ENCODE measurements at regions not wholly inside any gene's neighbourhood (a gene's known extent, or its start where the extent isn't known, plus 50 kb on each side); places are given as distances from the start of the nearest gene placed in this dataset.

GRCh38 chr13:80706164-80706471, 365.2 kb upstream of the SPRY2 start:
- Histone ChIP-seq H3K9me3 (ENCODE audit: low read length) (no peaks in the 10 kb centered on the region), H3F3A (ENCODE audit: low read length, unreplicated experiment) (no peaks in the 10 kb centered on the region), H3K27ac (ENCODE audit: low read length) (no peak overlapping the region), H3K9me2 (replicated peaks; ENCODE audit: low read length) (no peaks in the 10 kb centered on the region), H2AFZ (ENCODE audit: low read length) (no peak overlapping the region), H3K36me3 (ENCODE audit: low read depth, low read length) (no peaks in the 10 kb centered on the region), H3K9ac (ENCODE audit: low read length) (no peak overlapping the region), H4K20me1 (ENCODE audit: low read length) (no peaks in the 10 kb centered on the region), H3K4me3 (ENCODE audit: low read length) (no peak overlapping the region), H3K27me3 (ENCODE audit: low read length) (no peaks in the 10 kb centered on the region), H3K79me2 (ENCODE audit: low read length) (no peaks in the 10 kb centered on the region), H3K4me2 (ENCODE audit: low read length) (no peak overlapping the region), H3K4me1 (ENCODE audit: insufficient read depth, low read length) (no peaks in the 10 kb centered on the region)
- TF ChIP-seq CTCF (conservative IDR thresholded peaks at IDR 0.05; ENCODE audit: low read depth, low read length) (no peak), EZH2 (IDR thresholded peaks at IDR 0.05; ENCODE audit: low read length, unreplicated experiment) (no peak), EZH2phosphoT487 (IDR thresholded peaks at IDR 0.05; ENCODE audit: borderline replicate concordance, low read length) (no peak)
- intact Hi-C loops (cut with micrococcal nuclease) = no loop called here
- no TSS peak for BruUV-seq (replicated peaks)
- DNase-seq (no peak), ATAC-seq (no peak)
- CTCF ChIA-PET = no interaction called here
- POLR2A ChIA-PET (ENCODE audit: unreplicated experiment) = no interaction called here

DNA sequence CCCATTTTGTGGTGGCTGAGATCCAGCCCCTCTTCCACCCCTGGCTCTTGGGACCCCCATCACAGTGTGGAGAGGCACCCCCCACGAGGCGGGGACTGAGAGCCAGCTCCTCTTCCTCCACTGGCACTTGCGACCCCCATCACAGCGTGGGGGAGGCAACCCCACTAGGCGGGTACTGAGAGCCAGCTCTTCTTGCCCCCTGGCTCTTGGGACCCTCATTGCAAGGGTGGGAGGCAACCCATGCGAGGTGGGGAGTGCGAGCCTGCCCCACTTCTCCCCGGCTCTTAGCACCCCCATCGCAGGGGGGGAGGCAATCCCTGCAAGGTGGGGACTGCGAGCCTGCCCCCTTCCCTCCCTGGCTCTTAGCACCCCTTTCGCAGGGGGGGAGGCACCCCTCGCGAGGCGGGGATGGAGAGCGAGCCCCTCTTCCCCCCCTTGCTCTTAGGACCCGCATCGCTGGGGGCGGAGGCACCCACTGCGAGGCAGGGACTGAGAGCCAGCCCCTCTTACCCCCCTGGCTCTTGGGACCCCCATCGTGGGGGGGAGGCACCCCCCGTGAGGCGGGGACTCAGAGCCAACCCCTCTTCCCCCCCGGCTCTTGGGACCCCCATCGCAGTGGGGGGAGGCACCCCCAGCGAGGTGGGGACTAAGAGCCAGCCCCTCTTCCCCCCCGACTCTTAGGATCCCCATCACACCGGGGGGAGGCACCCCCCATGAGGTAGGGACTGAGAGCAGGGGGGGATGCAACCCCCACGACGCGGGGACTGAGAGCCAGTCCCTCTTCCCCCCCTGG, 364.6 kb upstream of the SPRY2 start:
- Histone ChIP-seq H3K27ac (ENCODE audit: low read length) (no peak overlapping the region), H3F3A (ENCODE audit: low read length, unreplicated experiment) (no peaks in the 10 kb centered on the region), H3K9ac (ENCODE audit: low read length) (no peak overlapping the region), H4K20me1 (ENCODE audit: low read length) (no peaks in the 10 kb centered on the region), H3K4me3 (ENCODE audit: low read length) (no peak overlapping the region), H3K27me3 (ENCODE audit: low read length) (no peaks in the 10 kb centered on the region), H3K4me2 (ENCODE audit: low read length) (no peak overlapping the region), H3K79me2 (ENCODE audit: low read length) (no peaks in the 10 kb centered on the region), H3K9me3 (ENCODE audit: low read length) (no peaks in the 10 kb centered on the region), H3K4me1 (ENCODE audit: insufficient read depth, low read length) (no peaks in the 10 kb centered on the region), H2AFZ (ENCODE audit: low read length) (no peak overlapping the region), H3K36me3 (ENCODE audit: low read depth, low read length) (no peaks in the 10 kb centered on the region), H3K9me2 (replicated peaks; ENCODE audit: low read length) (no peaks in the 10 kb centered on the region)
- ChIA-PET CTCF (no interaction called here), POLR2A (ENCODE audit: unreplicated experiment) (no interaction called here)
- no TSS peak for BruUV-seq (replicated peaks)
- intact Hi-C loops (cut with micrococcal nuclease) = no loop called here
- TF ChIP-seq EZH2phosphoT487 (IDR thresholded peaks at IDR 0.05; ENCODE audit: borderline replicate concordance, low read length) (no peak), CTCF (conservative IDR thresholded peaks at IDR 0.05; ENCODE audit: low read depth, low read length) (no peak), EZH2 (IDR thresholded peaks at IDR 0.05; ENCODE audit: low read length, unreplicated experiment) (no peak)
- no peak for DNase-seq
- ATAC-seq = no peak

- H3K9ac ChIP-seq (ENCODE audit: low read length) = no peak overlapping the region
- no peaks in the 10 kb centered on the region for H3K79me2 ChIP-seq (ENCODE audit: low read length)
- H3K4me2 ChIP-seq (ENCODE audit: low read length) = no peak overlapping the region
- no peaks in the 10 kb centered on the region for H4K20me1 ChIP-seq (ENCODE audit: low read length)
- no TSS peak for BruUV-seq (replicated peaks)
- no peak for TF ChIP-seq CTCF (conservative IDR thresholded peaks at IDR 0.05; ENCODE audit: low read depth, low read length)
- no peak for TF ChIP-seq EZH2phosphoT487 (IDR thresholded peaks at IDR 0.05; ENCODE audit: borderline replicate concordance, low read length)
- TF ChIP-seq EZH2 (IDR thresholded peaks at IDR 0.05; ENCODE audit: low read length, unreplicated experiment) = no peak
- H3K9me3 ChIP-seq (ENCODE audit: low read length) = no peaks in the 10 kb centered on the region
- H3K27me3 ChIP-seq (ENCODE audit: low read length) = no peaks in the 10 kb centered on the region
- no peaks in the 10 kb centered on the region for H3K9me2 ChIP-seq (replicated peaks; ENCODE audit: low read length)
- H3K4me1 ChIP-seq (ENCODE audit: insufficient read depth, low read length) = no peaks in the 10 kb centered on the region
- H3F3A ChIP-seq (ENCODE audit: low read length, unreplicated experiment) = no peaks in the 10 kb centered on the region
- intact Hi-C loops (cut with micrococcal nuclease) = no loop called here
- POLR2A ChIA-PET (ENCODE audit: unreplicated experiment) = no interaction called here
- CTCF ChIA-PET = no interaction called here
- DNase-seq (no peak), ATAC-seq (no peak)
- no peak overlapping the region for H3K27ac ChIP-seq (ENCODE audit: low read length)
- H3K36me3 ChIP-seq (ENCODE audit: low read depth, low read length) = no peaks in the 10 kb centered on the region
- no peak overlapping the region for H2AFZ ChIP-seq (ENCODE audit: low read length)
- H3K4me3 ChIP-seq (ENCODE audit: low read length) = no peak overlapping the region
Measured at GRCh38 chr13:80704369-80704768, 363.4 kb upstream of the SPRY2 start.
